Middle frontal gyrus (tissue), 1 donor: ENCODE measurements at regions not wholly inside any gene's neighbourhood (a gene's known extent, or its start where the extent isn't known, plus 50 kb on each side); places are given as distances from the start of the nearest gene placed in this dataset.

Experiments
- DNase-seq: peaks from one replicate; pipeline ENCODE4 v3.0.0-alpha.2; 2015; ENCODE audit warnings: low spot score; ENCODE audit errors: extremely low spot score

GRCh38 chr11:128367573-128367972 lies 219.8 kb downstream of the ETS1 start:
- no peak for DNase-seq

- DNase-seq, result no peak
Observed at GRCh38 chr11:128365044-128365443, 222.3 kb downstream of the ETS1 start.

- DNase-seq, result no peak
Observed at GRCh38 chr11:128361451-128362020, 225.8 kb downstream of the ETS1 start.

- no peak for DNase-seq
Observed at GRCh38 chr11:128359515-128359914, 227.8 kb downstream of the ETS1 start.

- DNase-seq, result no peak
Observed at GRCh38 chr11:128357073-128357472, 230.3 kb downstream of the ETS1 start.

GRCh38 chr11:128355558-128355957 lies 231.8 kb downstream of the ETS1 start:
- no peak for DNase-seq

- no peak for DNase-seq
Observed at GRCh38 chr11:128354476-128354875, 232.9 kb downstream of the ETS1 start.

- no peak for DNase-seq
Observed at GRCh38 chr11:128351168-128351567, 236.2 kb downstream of the ETS1 start.

- DNase-seq, result no peak
Observed at GRCh38 chr11:128349650-128350299, 237.6 kb downstream of the ETS1 start.

- no peak for DNase-seq
Observed at GRCh38 chr11:128346804-128347203, 240.6 kb downstream of the ETS1 start.

GRCh38 chr11:128345316-128345715 lies 242.0 kb downstream of the ETS1 start:
- no peak for DNase-seq

GRCh38 chr11:128343870-128344269 lies 243.5 kb downstream of the ETS1 start:
- DNase-seq, result no peak

- DNase-seq, result no peak
Observed at GRCh38 chr11:128343135-128343514, 244.2 kb downstream of the ETS1 start.

GRCh38 chr11:128342511-128343134 lies 244.7 kb downstream of the ETS1 start:
- no peak for DNase-seq

GRCh38 chr11:128341280-128342248 lies 245.8 kb downstream of the ETS1 start:
- DNase-seq, result no peak

- DNase-seq, result no peak
Observed at GRCh38 chr11:128339792-128340191, 247.6 kb downstream of the ETS1 start.

GRCh38 chr11:128338811-128339210 lies 248.5 kb downstream of the ETS1 start:
- no peak for DNase-seq

GRCh38 chr11:128336203-128336602 lies 251.2 kb downstream of the ETS1 start:
- DNase-seq, result no peak

GRCh38 chr11:128335729-128336128 lies 251.6 kb downstream of the ETS1 start:
- DNase-seq, result no peak

GRCh38 chr11:128334311-128335044 lies 252.9 kb downstream of the ETS1 start:
- no peak for DNase-seq

GRCh38 chr11:128331317-128331716 lies 256.0 kb downstream of the ETS1 start:
- DNase-seq, result no peak
